ENCODE measurements at regions not wholly inside any gene's neighbourhood (a gene's known extent, or its start where the extent isn't known, plus 50 kb on each side); places are given as distances from the start of the nearest gene placed in this dataset.

GRCh38 chr18:56235481-56236013 is 402.8 kb downstream of the TXNL1 start:
- H3K14ac ChIP-seq (ENCODE audit: insufficient read length) = no peak overlapping the region
- no peak overlapping the region for H2BK15ac ChIP-seq (ENCODE audit: low read length)
- H4K8ac ChIP-seq (ENCODE audit: extremely low read depth, insufficient read depth, low read length) = no peak overlapping the region
- POLR2A ChIA-PET (ENCODE audit: partially characterized antibody) = no interaction called here
- H3K18ac ChIP-seq (ENCODE audit: extremely low read depth, low read length) = no peak overlapping the region
- WGBS, 2 experiments (ENCODE audit: extremely low coverage in 1 of 2, insufficient coverage in 1 of 2, insufficient read length in 1 of 2, insufficient replicate concordance in 2 of 2, low coverage in 1 of 2, low lambda C conversion rate in 2 of 2, missing lambda C conversion rate in 1 of 2) = 85% methylated on average over 8 of the region's 8 CpGs; no CpG with 5 or more reads in 1 of the 2 experiments
- no peak overlapping the region for H3K4me3 ChIP-seq (ENCODE audit: extremely low read depth in 1 of 4, insufficient read depth in 2 of 4, low read depth in 3 of 4, low read length in 4 of 4)
- H2AK5ac ChIP-seq (ENCODE audit: low read depth, low read length) = no peak overlapping the region
- H4K5ac ChIP-seq (ENCODE audit: insufficient read length, low read depth, low read length) = no peak overlapping the region
- no peak overlapping the region for H3K56ac ChIP-seq (replicated peaks; ENCODE audit: insufficient read length, low read depth, low read length)
- H2BK120ac ChIP-seq (replicated peaks; ENCODE audit: low read depth, low read length) = no peak overlapping the region
- H3K27me3 ChIP-seq (replicated peaks in 1 of 4; ENCODE audit: control insufficient read depth in 3 of 4, extremely low read depth in 1 of 4, insufficient read depth in 3 of 4, low read length in 3 of 4) = peaks cover 0 to 1% (median 0%) of the 10 kb centered on the region in 4 experiments; a peak in 1 of 7 replicates
- H2BK20ac ChIP-seq (ENCODE audit: low read length) = no peak overlapping the region
- H3K27ac ChIP-seq (ENCODE audit: low read depth, low read length) = no peak overlapping the region
- H3K23me2 ChIP-seq (ENCODE audit: low read depth, low read length) = no peaks in the 10 kb centered on the region
- DNase-seq (ENCODE audit: low read depth in 1 of 2, low spot score in 2 of 2) (no peak), FAIRE-seq (no peak)
- H3K4ac ChIP-seq (replicated peaks; ENCODE audit: insufficient read length, low read depth, low read length) = no peak overlapping the region
- H3K4me2 ChIP-seq (ENCODE audit: insufficient read depth in 1 of 2, low read depth in 2 of 2, low read length in 2 of 2) = no peak overlapping the region
- H4K91ac ChIP-seq (replicated peaks; ENCODE audit: insufficient read length, low read length) = no peak overlapping the region
- H3K79me1 ChIP-seq (ENCODE audit: low read depth, low read length) = no peaks in the 10 kb centered on the region
- H3K9me3 ChIP-seq (ENCODE audit: insufficient read depth in 2 of 2, low read depth in 1 of 2, low read length in 1 of 2) = no peaks in the 10 kb centered on the region
- H3K79me2 ChIP-seq (ENCODE audit: control insufficient read depth in 1 of 2, insufficient read depth in 2 of 2, low read length in 2 of 2) = no peaks in the 10 kb centered on the region
- no peak overlapping the region for H2BK12ac ChIP-seq (ENCODE audit: low read depth, low read length)
- CTCF ChIA-PET (ENCODE audit: partially characterized antibody) = no interaction called here
- no peak overlapping the region for H2BK5ac ChIP-seq (ENCODE audit: low read depth, low read length)
- no peaks in the 10 kb centered on the region for H4K20me1 ChIP-seq (replicated peaks in 1 of 2; ENCODE audit: control insufficient read depth in 1 of 2, insufficient read depth in 2 of 2, low read length in 2 of 2)
- no peak overlapping the region for H2AFZ ChIP-seq (ENCODE audit: low read length)
- H3K36me3 ChIP-seq (ENCODE audit: control insufficient read depth in 2 of 4, insufficient read depth in 4 of 4, low read length in 3 of 4) = no peaks in the 10 kb centered on the region
- H3K4me1 ChIP-seq (replicated peaks in 1 of 4; ENCODE audit: control insufficient read depth in 3 of 4, insufficient read depth in 4 of 4, low read length in 3 of 4) = no peaks in the 10 kb centered on the region
- no peak overlapping the region for H3K23ac ChIP-seq (ENCODE audit: insufficient read length)
- no peak overlapping the region for H3K9ac ChIP-seq (replicated peaks in 1 of 4; ENCODE audit: extremely low read depth in 1 of 4, low read depth in 3 of 4, low read length in 3 of 4)
- TF ChIP-seq GTF2F1 (IDR thresholded peaks at IDR 0.05; ENCODE audit: borderline replicate concordance, low read depth, low read length) (no peak), TEAD4 (IDR thresholded peaks at IDR 0.05; ENCODE audit: low read depth, low read length) (0 out of 2 replicates have a peak, but pooled peaks have one; percentile 37), CTBP2 (IDR thresholded peaks at IDR 0.05; ENCODE audit: borderline replicate concordance, insufficient read depth, insufficient read length, low read length) (no peak), CEBPB (IDR thresholded peaks at IDR 0.05; ENCODE audit: low read depth, low read length) (no peak), HDAC6 (IDR thresholded peaks at IDR 0.05; ENCODE audit: low read depth, low read length) (no peak), EZH2 (IDR thresholded peaks at IDR 0.05; ENCODE audit: low read depth, low read length, severe bottlenecking) (no peak), CBX5 (IDR thresholded peaks at IDR 0.05; ENCODE audit: low read depth, low read length) (no peak), TAF1 (IDR thresholded peaks at IDR 0.05; ENCODE audit: low read depth, low read length) (no peak)

Measured in H1 (cell line).